ENCODE measurements at regions not wholly inside any gene's neighbourhood (a gene's known extent, or its start where the extent isn't known, plus 50 kb on each side); places are given as distances from the start of the nearest gene placed in this dataset.

DNA sequence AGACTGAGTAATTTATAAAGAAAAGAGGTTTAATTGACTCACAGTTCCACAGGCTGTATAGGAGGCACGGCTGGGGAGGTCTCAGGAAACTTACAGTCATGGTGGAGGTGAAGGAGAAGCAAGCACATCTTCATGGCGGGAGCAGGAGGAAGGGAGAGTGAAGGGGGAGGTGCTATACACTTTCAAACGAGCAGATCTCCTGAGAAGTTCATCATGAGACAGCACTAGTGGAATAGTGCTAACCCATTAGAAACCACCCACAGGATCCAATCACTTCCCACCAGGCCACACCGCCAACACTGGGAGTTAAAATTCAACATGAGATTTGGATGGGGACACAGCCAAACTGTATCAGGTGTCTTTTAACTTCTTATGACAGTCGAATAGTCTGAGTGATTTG, 1459.3 kb upstream of the ACO1 start:
- TF ChIP-seq FOS (IDR thresholded peaks at IDR 0.05; ENCODE audit: borderline replicate concordance, extremely low read depth, insufficient read length) (no peak), GABPA (IDR thresholded peaks at IDR 0.05; ENCODE audit: low read depth) (no peak), EP300 (IDR thresholded peaks at IDR 0.05; ENCODE audit: borderline replicate concordance in 1 of 2, control insufficient read depth in 1 of 2, low read depth in 2 of 2, low read length in 2 of 2) (no peak), CTCF (IDR thresholded peaks at IDR 0.05 in 2 of 3, conservative IDR thresholded peaks at IDR 0.05 in 1 of 3; ENCODE audit: control insufficient read depth in 2 of 3, extremely low read depth in 1 of 3, insufficient read depth in 1 of 3, low read depth in 3 of 3, low read length in 3 of 3) (no peak), TBL1XR1 (IDR thresholded peaks at IDR 0.05; ENCODE audit: low read depth, low read length) (no peak), NFIC (IDR thresholded peaks at IDR 0.05; ENCODE audit: low read depth, low read length) (no peak), CEBPB (IDR thresholded peaks at IDR 0.05; ENCODE audit: borderline replicate concordance in 1 of 2, low read depth in 2 of 2, low read length in 2 of 2) (no peak)
- TF ChIP-seq, protein P1, sequence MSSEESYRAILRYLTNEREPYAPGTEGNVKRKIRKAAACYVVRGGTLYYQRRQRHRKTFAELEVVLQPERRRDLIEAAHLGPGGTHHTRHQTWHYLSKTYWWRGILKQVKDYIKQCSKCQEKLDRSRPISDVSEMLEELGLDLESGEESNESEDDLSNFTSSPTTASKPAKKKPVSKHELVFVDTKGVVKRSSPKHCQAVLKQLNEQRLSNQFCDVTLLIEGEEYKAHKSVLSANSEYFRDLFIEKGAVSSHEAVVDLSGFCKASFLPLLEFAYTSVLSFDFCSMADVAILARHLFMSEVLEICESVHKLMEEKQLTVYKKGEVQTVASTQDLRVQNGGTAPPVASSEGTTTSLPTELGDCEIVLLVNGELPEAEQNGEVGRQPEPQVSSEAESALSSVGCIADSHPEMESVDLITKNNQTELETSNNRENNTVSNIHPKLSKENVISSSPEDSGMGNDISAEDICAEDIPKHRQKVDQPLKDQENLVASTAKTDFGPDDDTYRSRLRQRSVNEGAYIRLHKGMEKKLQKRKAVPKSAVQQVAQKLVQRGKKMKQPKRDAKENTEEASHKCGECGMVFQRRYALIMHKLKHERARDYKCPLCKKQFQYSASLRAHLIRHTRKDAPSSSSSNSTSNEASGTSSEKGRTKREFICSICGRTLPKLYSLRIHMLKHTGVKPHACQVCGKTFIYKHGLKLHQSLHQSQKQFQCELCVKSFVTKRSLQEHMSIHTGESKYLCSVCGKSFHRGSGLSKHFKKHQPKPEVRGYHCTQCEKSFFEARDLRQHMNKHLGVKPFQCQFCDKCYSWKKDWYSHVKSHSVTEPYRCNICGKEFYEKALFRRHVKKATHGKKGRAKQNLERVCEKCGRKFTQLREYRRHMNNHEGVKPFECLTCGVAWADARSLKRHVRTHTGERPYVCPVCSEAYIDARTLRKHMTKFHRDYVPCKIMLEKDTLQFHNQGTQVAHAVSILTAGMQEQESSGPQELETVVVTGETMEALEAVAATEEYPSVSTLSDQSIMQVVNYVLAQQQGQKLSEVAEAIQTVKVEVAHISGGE (CRISPR knock-in tag; IDR thresholded peaks at IDR 0.05): no peak
- TF ChIP-seq, protein P2, sequence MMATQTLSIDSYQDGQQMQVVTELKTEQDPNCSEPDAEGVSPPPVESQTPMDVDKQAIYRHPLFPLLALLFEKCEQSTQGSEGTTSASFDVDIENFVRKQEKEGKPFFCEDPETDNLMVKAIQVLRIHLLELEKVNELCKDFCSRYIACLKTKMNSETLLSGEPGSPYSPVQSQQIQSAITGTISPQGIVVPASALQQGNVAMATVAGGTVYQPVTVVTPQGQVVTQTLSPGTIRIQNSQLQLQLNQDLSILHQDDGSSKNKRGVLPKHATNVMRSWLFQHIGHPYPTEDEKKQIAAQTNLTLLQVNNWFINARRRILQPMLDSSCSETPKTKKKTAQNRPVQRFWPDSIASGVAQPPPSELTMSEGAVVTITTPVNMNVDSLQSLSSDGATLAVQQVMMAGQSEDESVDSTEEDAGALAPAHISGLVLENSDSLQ (IDR thresholded peaks at IDR 0.05): no peak
